ENCODE measurements at regions not wholly inside any gene's neighbourhood (a gene's known extent, or its start where the extent isn't known, plus 50 kb on each side); places are given as distances from the start of the nearest gene placed in this dataset.
A peak's percentile ranks its signal among the peaks of the same experiment; 100 is the strongest.

GRCh38 chr6:25041485-25042035 lies 105.8 kb upstream of the RIPOR2 start:
- DNase-seq, result no peak

DNA sequence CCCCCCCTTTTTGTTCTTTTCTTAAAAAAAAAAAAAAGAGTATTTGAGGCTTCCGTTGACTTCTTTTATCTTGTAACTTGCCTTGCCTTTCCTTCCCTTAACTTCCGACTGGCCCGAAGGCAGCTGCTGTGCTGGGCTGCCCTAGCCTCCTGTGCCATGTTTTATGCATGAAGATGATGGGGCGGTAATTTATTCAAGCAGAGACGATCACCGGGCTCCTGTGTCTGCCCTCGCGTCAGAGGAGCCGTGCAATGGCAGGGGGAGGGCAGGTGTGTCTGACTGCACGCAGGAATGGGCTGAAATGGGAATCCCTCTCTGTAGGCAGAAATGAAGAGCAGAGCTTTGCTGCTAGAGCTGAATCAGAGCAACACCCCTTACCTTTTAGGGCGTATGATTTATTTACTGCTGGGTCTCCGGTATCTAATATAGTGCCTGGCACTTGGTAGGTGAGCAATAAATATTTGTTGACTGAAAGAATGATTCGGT lies 106.3 kb upstream of the RIPOR2 start:
- DNase-seq, result no peak

DNA sequence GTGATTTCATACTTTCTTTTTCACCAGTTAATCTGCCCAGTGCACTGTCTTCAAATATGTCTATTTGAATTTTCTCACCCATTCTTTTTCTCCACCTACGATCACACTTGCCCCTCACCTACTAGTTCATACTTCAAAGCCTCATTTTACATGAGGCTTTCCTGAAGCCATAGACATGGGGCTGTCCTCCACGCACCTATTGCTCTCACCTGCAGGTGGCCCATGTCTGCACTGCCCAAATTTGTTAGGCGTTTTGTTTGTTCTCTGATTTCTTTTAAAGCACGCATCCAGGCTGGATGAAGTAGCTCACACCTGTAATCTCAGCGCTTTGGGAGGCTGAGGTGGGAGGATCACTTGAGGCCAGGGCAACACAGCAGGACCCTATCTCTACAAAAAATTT lies 106.8 kb upstream of the RIPOR2 start:
- DNase-seq, result no peak

DNA sequence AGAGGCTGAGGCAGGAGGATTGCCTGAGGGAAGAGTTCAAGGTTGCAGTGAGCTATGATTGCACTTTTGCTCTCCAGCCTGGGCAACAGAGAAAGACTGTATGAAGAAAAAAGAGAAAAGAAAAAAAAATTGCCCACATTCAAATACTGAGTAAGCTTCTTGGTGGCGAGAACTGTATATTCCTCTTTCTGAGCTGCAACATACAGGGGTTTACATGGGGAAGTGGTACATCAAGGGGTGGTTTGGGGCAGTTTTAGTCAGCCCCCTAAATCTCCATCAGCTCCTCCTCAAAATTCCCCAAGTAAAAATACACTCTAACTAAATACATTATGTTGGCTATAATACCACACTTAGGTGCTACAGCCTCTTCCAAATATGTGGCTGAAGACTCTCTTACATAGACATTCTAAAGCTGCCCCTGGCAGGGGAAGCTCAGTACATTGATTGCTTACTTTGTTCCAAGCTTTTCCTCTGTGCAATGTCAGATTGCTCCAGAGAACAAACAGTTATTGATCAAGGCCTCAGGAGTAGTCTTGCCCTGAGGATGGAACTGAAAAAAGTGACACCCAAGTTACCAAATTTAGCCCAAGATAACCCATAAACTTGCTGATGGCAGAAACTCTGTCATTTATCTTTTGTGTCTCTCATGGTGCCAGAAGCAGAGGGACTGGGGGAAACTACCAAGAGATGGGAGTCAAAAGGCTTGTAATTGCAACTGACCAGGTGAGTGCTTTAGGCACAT lies 107.4 kb upstream of the RIPOR2 start:
- DNase-seq, result no peak

- no peak for DNase-seq
Observed at GRCh38 chr6:25043892-25044291, 108.1 kb upstream of the RIPOR2 start.

- no peak for DNase-seq
Observed at GRCh38 chr6:25046942-25047341, 111.2 kb upstream of the RIPOR2 start.

GRCh38 chr6:25050356-25050755 lies 114.6 kb upstream of the RIPOR2 start:
- DNase-seq, result peak; percentile 37

GRCh38 chr6:25051083-25051482 lies 115.3 kb upstream of the RIPOR2 start:
- no peak for DNase-seq

GRCh38 chr6:25052181-25052580 lies 116.4 kb upstream of the RIPOR2 start:
- DNase-seq, result no peak

DNA sequence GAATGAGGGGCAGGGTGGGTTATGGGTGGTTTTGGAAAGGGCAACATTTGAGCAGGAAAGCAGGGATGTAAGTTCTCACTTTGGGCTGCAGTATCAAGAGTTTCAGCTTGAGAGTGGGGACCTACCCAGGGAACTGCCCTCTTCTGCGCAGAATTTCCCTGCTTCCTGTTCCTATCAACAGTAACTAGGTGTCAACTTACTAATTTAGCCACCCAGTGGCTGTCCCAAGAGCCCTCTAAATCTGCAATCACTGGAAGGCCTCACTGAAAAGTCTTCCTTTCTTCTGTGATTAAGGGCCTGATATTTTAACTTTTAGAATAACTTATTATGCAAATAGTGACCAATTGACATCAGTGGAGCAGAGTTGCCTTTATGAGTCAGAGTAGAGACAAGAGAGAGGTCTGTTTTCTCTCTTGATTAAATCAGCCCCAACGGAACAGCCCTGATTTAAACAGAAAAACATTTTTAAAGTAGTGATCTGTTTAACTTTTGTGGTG lies 118.2 kb upstream of the RIPOR2 start:
- DNase-seq, result no peak

GRCh38 chr6:25054469-25054868 lies 118.7 kb upstream of the RIPOR2 start:
- no peak for DNase-seq

GRCh38 chr6:25056130-25056529 lies 120.4 kb upstream of the RIPOR2 start:
- DNase-seq, result no peak

DNA sequence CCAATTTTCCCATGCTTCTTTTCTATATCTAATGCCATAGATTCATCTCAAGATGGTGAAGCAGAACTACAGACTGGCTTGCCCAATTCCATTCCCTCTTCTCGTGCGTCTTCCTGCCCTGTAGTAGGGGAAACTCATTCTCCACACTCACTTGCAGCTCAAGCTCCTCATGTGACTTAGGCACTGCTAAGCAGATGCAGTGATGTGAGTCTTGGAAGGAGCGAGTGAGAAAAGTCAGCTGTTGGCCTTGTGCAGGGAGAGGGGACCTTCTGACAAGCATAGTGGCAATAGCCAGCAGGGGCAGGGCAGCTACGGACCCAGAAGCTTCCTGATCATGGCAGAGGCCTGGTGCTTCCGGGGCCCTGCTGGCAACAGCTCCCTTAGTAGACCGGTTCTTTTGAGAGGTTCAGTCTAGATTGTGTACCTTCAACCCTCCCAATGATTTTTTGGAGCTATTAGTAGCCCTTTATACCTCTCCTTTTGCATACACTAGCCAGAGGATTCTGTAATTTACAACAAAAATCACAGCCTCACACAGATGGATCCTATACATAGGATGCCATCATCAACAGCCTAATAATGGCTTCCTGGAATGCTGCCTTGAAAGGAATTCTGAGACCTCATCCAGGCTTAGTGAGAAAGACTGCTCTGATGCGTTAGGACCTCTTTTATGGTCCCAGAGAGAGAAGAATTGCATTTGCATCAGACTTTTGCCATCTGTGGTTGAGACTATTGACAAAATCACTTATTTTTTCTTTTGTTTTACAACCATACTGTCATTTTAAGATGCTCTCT lies 121.5 kb upstream of the RIPOR2 start:
- no peak for DNase-seq

- no peak for DNase-seq
Observed at GRCh38 chr6:25058441-25058840, 122.7 kb upstream of the RIPOR2 start.

DNA sequence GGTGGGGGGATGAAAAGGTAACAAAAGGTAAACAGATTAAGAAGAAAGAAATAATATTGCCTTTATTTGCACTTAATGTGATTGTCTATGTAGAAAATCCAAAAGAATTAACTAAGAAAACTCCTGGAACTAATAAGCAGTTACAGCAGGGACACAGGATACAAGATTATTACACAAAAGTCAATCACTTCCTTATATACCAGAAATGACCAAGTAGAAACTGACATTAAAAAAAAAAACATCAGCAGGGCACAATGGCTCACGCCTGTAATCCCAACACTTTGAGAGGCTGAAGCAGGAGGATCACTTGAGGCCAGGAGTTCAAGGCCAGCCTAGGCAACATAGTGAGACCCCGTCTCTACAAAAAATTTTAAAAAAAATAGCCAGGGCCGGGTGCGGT lies 123.2 kb upstream of the RIPOR2 start:
- no peak for DNase-seq

GRCh38 chr6:25060522-25060921 lies 124.8 kb upstream of the RIPOR2 start:
- DNase-seq, result no peak

DNA sequence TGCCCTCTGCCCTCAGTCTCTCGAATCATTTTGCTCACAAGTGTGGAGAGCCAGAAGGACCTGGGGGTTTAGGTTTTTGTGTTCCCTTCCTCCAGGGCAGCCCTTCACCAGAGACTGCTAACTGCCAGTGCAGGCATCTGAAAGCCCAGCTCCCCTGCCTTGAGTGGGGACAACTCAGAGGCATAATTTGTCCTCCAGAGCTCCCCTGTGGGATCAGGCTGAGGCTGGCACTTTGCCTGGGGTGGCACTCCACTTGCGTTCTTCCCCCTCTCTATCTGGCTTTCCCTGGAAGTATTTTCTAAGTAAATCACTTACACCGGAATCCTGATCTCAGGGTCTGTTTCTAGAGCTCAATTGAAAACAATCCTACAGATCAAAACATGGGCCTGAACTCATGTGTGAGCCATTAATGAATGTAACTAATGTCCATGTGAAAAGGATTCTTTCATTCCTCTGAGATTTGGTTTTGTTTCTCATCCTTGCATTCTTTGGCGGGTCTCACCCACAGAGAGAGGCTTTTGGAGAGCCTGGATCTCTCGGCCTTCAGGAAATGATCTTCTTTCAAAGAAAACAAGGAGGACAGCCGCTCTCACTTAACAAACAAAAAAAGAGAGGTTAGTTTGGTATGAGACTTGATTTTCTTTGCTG lies 125.7 kb upstream of the RIPOR2 start:
- no peak for DNase-seq

DNA sequence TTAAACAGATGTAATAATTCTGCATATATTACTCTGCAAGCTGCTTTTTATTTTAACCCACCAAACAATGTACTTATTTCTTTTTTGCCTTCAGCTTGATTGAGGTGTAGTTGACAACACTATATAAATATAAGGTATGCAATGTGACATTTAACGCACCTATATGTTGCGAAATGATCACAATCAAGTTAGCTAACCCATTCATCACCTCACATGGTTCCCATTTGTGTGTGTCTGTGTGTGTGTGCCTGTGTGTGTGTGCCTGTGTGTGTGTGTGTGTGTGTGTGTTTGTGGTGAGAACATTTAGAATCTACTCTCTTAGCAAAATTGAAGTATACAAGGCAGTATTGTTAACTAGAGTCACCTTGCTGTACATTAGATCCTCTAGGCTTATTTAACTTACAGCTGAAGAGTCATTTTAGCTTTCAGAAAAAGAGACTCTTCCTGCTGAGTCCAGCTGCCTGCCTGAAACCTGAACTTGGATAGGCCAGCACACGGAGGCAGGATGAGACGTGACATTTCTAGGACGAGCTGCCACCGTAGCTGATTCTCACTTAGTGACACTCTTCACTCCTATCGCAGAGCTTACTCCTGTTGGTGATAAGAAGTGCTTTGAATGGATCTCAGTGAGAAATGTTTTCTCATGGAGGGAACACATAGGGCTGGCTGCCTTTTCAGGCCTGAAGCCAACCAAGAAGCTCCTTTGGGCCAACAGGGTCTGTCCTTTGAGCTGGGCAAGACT lies 126.5 kb upstream of the RIPOR2 start:
- DNase-seq, result no peak

DNA sequence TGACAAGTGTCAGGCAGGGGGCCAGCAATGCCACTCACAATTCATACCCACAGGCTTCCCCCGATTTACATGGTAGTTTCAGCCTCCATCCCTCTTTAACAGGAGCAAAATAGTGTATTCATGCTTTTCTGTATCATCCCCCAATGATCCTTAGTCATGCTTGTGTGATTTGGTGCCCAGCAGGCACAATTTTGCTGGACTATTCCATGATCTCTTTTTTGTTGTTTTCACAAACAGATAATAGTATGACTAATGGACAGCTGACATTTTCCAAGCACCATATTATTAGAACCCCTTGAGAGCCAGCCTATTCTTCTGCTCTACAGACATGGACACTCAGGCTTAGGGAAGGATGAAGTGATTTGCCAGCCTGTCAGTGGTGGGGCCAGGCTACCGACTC lies 128.2 kb upstream of the RIPOR2 start:
- no peak for DNase-seq

DNA sequence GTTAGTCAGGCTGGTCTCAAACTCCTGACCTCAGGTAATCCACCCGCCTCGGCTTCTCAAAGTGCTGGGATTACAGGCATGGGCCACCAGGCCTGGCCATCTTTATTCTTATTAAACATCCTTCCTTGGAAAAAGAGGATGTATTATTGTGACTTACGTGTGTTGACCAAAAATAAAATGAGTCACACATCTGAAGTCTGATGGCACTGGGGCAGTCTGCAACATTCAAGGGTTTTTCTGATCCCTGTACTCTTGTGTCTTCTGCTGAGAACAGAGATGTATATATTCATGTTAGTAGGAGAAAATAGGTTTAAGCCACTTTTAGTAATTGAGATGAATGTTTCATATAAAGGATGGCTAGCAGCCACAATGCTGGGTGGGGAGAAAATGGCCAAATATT lies 129.9 kb upstream of the RIPOR2 start:
- no peak for DNase-seq

- DNase-seq, result no peak
Observed at GRCh38 chr6:25066593-25066992, 130.8 kb upstream of the RIPOR2 start.

- no peak for DNase-seq
Observed at GRCh38 chr6:25068866-25069265, 133.1 kb upstream of the RIPOR2 start.

Measured in activated CD4-positive, alpha-beta T cell treated with anti-CD3 and anti-CD28 coated beads for 1 hour (primary cell).